HEK293 (cell line): ENCODE measurements at regions not wholly inside any gene's neighbourhood (a gene's known extent, or its start where the extent isn't known, plus 50 kb on each side); places are given as distances from the start of the nearest gene placed in this dataset.

Experiments used
- CTCF ChIA-PET: fragments of 350-600 bp; formaldehyde crosslinking; extraction: SDS; loops from one replicate; lab custom pipeline; 2021; ENCODE audit warnings: antibody characterized with exemption; lab: Yijun Ruan, JAX
- POLR2A ChIA-PET: fragments of 300-600 bp; formaldehyde crosslinking; extraction: SDS; loops from one replicate; lab custom pipeline; 2020; ENCODE audit warnings: antibody characterized with exemption, inconsistent platforms; lab: Yijun Ruan, JAX
- H3K27ac ChIP-seq: fragments of 200-500 bp; sonication (Bioruptor generic); 2 replicates; pipeline ENCODE4 v1.5.1; 2014; ENCODE audit warnings: low read depth, low read length, control low read depth, inconsistent platforms; ENCODE audit errors: extremely low read depth
- H3K36me3 ChIP-seq, 2 experiments: fragments of 200-500 bp in 1 of 2; sonication (Bioruptor generic) in 1 of 2; 1 replicate in 1 of 2; 2 replicates in 1 of 2; pipeline ENCODE4 v1.5.1; 2014 to 2017; ENCODE audit warnings: inconsistent platforms in 2 of 2, low read length in 2 of 2; ENCODE audit not compliant: control insufficient read depth in 2 of 2, insufficient read depth in 1 of 2
- H3K4me1 ChIP-seq: fragments of 200-500 bp; sonication (Bioruptor generic); 2 replicates; pipeline ENCODE4 v1.5.1; 2014; ENCODE audit warnings: mild to moderate bottlenecking, low read length, inconsistent platforms; ENCODE audit not compliant: control insufficient read depth, insufficient read depth
- H3K4me3 ChIP-seq: 2 replicates; pipeline ENCODE4 v1.5.1; 2011; ENCODE audit warnings: low read depth, mild to moderate bottlenecking, control low read depth, low read length, moderate library complexity
- H3K9me3 ChIP-seq: fragments of 200-500 bp; sonication (Bioruptor generic); 2 replicates; pipeline ENCODE4 v1.5.1; 2014; ENCODE audit warnings: low read depth, low read length, inconsistent platforms; ENCODE audit not compliant: control insufficient read depth, insufficient read depth
- REPIN1 ChIP-seq: fragments of 450-650 bp; formaldehyde crosslinking; IDR thresholded peaks from 2 replicates; pipeline ENCODE4 v1.5.1; 2017; ENCODE audit warnings: missing biosample characterization, missing genetic modification characterization, low read depth
- ZBTB1 ChIP-seq: fragments of 450-650 bp; formaldehyde crosslinking; IDR thresholded peaks from 2 replicates; pipeline ENCODE4 v1.5.1; 2016; ENCODE audit warnings: missing biosample characterization, missing genetic modification characterization
- ZFP37 ChIP-seq: fragments of 450-650 bp; formaldehyde crosslinking; IDR thresholded peaks from 2 replicates; pipeline ENCODE4 v1.5.1; 2016; ENCODE audit warnings: missing biosample characterization, missing genetic modification characterization
- ZNF121 ChIP-seq: fragments of 450-650 bp; formaldehyde crosslinking; IDR thresholded peaks from 2 replicates; pipeline ENCODE4 v1.5.1; 2016; ENCODE audit warnings: missing biosample characterization, missing genetic modification characterization
- ZNF157 ChIP-seq: fragments of 450-650 bp; formaldehyde crosslinking; IDR thresholded peaks from 2 replicates; pipeline ENCODE4 v1.5.1; 2016; ENCODE audit warnings: missing biosample characterization, missing genetic modification characterization
- ZNF184 ChIP-seq: fragments of 450-650 bp; IDR thresholded peaks from 2 replicates; pipeline ENCODE4 v1.5.1; 2018; ENCODE audit warnings: missing biosample characterization, mild to moderate bottlenecking, missing genetic modification characterization
- ZNF223 ChIP-seq: fragments of 450-650 bp; formaldehyde crosslinking; IDR thresholded peaks from 2 replicates; pipeline ENCODE4 v1.5.1; 2016; ENCODE audit warnings: missing biosample characterization, missing genetic modification characterization
- ZNF311 ChIP-seq: fragments of 450-650 bp; formaldehyde crosslinking; IDR thresholded peaks from 2 replicates; pipeline ENCODE4 v1.5.1; 2017; ENCODE audit warnings: missing biosample characterization, missing genetic modification characterization, borderline replicate concordance
- ZNF558 ChIP-seq: fragments of 450-650 bp; formaldehyde crosslinking; IDR thresholded peaks from 2 replicates; pipeline ENCODE4 v1.5.1; 2016; ENCODE audit warnings: missing biosample characterization, missing genetic modification characterization
- ZNF571 ChIP-seq: fragments of 450-650 bp; formaldehyde crosslinking; IDR thresholded peaks from 2 replicates; pipeline ENCODE4 v1.5.0; 2017; ENCODE audit warnings: missing biosample characterization, missing genetic modification characterization
- ZNF776 ChIP-seq: fragments of 450-650 bp; formaldehyde crosslinking; IDR thresholded peaks from 2 replicates; pipeline ENCODE4 v1.5.0; 2017; ENCODE audit warnings: missing biosample characterization, missing genetic modification characterization, borderline replicate concordance
- ZNF830 ChIP-seq: fragments of 450-650 bp; IDR thresholded peaks from 2 replicates; pipeline ENCODE4 v1.5.0; 2018; ENCODE audit warnings: missing biosample characterization, missing genetic modification characterization, low read depth, mild to moderate bottlenecking, moderate library complexity
- TF ChIP-seq, protein P1 (sequence below): fragments of 450-650 bp; formaldehyde crosslinking; conservative IDR thresholded peaks from 2 replicates; pipeline ENCODE4 v1.5.1; 2016; ENCODE audit warnings: low read depth, missing biosample characterization, missing genetic modification characterization
- TF ChIP-seq, protein P2 (sequence below): fragments of 450-650 bp; formaldehyde crosslinking; optimal IDR thresholded peaks from 2 replicates; pipeline ENCODE3; 2016; ENCODE audit warnings: missing biosample characterization, mild to moderate bottlenecking, missing genetic modification characterization
- TF ChIP-seq, protein P3 (sequence below): fragments of 450-650 bp; formaldehyde crosslinking; IDR thresholded peaks from 2 replicates; pipeline ENCODE4 v1.5.1; 2016; ENCODE audit warnings: missing biosample characterization, missing genetic modification characterization
- TF ChIP-seq, protein P4 (sequence below): fragments of 450-650 bp; formaldehyde crosslinking; IDR thresholded peaks from 2 replicates; pipeline ENCODE4 v1.5.1; 2016; ENCODE audit warnings: missing biosample characterization, missing genetic modification characterization
- TF ChIP-seq, protein P5 (sequence below): fragments of 450-650 bp; formaldehyde crosslinking; IDR thresholded peaks from 2 replicates; pipeline ENCODE4 v1.5.0; 2017; ENCODE audit warnings: missing biosample characterization, missing genetic modification characterization, borderline replicate concordance
- TF ChIP-seq, protein P6 (sequence below): fragments of 450-650 bp; formaldehyde crosslinking; IDR thresholded peaks from 2 replicates; pipeline ENCODE4 v1.5.1; 2016; ENCODE audit warnings: missing biosample characterization, missing genetic modification characterization
- TF ChIP-seq, protein P7 (sequence below): IDR thresholded peaks from 2 replicates; pipeline ENCODE4 v1.6.1; 2011; ENCODE audit warnings: mild to moderate bottlenecking, low read depth, low read length, borderline replicate concordance

DNA sequence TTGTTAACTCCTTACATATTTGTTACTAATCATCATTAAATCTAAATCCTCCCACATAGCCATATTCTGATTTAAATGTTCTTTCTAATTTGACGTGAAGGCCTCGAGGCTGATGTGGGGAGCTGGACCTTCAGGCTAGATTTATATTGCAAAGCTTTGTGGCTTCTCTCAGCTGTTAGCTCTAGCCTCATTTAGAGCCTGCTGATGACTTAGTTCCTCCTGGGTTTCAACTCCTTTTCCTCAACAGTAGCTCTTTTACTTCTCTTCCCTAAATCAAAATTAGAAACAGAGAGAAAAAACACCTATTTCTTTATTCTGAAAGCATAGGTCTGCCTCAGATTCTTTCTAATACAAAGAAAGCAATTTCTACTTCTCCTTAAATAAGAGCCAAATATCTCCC lies 477.5 kb upstream of the CCDC196 start (continued):
- TF ChIP-seq, protein P1, sequence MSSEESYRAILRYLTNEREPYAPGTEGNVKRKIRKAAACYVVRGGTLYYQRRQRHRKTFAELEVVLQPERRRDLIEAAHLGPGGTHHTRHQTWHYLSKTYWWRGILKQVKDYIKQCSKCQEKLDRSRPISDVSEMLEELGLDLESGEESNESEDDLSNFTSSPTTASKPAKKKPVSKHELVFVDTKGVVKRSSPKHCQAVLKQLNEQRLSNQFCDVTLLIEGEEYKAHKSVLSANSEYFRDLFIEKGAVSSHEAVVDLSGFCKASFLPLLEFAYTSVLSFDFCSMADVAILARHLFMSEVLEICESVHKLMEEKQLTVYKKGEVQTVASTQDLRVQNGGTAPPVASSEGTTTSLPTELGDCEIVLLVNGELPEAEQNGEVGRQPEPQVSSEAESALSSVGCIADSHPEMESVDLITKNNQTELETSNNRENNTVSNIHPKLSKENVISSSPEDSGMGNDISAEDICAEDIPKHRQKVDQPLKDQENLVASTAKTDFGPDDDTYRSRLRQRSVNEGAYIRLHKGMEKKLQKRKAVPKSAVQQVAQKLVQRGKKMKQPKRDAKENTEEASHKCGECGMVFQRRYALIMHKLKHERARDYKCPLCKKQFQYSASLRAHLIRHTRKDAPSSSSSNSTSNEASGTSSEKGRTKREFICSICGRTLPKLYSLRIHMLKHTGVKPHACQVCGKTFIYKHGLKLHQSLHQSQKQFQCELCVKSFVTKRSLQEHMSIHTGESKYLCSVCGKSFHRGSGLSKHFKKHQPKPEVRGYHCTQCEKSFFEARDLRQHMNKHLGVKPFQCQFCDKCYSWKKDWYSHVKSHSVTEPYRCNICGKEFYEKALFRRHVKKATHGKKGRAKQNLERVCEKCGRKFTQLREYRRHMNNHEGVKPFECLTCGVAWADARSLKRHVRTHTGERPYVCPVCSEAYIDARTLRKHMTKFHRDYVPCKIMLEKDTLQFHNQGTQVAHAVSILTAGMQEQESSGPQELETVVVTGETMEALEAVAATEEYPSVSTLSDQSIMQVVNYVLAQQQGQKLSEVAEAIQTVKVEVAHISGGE (tag by site-specific recombination) = no peak
- TF ChIP-seq ZFP37 (tag by site-specific recombination) (no peak), ZNF223 (no peak)
- TF ChIP-seq, protein P2, sequence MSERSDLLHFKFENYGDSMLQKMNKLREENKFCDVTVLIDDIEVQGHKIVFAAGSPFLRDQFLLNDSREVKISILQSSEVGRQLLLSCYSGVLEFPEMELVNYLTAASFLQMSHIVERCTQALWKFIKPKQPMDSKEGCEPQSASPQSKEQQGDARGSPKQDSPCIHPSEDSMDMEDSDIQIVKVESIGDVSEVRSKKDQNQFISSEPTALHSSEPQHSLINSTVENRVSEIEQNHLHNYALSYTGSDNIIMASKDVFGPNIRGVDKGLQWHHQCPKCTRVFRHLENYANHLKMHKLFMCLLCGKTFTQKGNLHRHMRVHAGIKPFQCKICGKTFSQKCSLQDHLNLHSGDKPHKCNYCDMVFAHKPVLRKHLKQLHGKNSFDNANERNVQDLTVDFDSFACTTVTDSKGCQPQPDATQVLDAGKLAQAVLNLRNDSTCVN (tag by site-specific recombination) = no peak

DNA sequence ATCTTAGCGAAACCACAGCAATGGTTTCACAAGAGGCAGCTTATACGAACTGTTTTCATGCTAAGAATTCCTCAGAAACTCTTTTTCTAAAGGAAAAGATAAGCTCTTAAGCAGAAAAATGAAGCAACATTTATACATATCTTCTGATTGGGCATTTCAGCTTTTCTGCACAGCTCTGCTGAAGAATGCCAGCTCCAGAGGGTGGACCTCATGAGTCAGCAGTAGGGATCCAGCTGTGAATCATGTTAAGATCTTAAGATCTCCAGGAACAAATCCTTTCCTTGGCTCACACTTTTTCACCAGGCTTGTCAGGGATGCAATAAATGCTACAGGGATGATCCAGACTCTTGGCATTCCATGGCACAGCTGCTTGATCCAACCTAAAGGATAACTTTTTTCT lies 477.1 kb upstream of the CCDC196 start:
- ChIA-PET POLR2A (no interaction called here), CTCF (interaction anchor here (0.7 kb wide), 1 partner anchor 50 kb away, joined by 3 read pairs; no protein-coding TSS in a partner anchor)
- no peaks in the 10 kb centered on the region for H3K4me1 ChIP-seq
- H3K27ac ChIP-seq = no peak overlapping the region
- H3K4me3 ChIP-seq = no peak overlapping the region
- TF ChIP-seq ZNF311 = no peak
- no peak for TF ChIP-seq ZNF571
- TF ChIP-seq ZNF157 (tag by site-specific recombination) = no peak
- no peak for TF ChIP-seq ZNF558 (tag by site-specific recombination)
- TF ChIP-seq, protein P3, sequence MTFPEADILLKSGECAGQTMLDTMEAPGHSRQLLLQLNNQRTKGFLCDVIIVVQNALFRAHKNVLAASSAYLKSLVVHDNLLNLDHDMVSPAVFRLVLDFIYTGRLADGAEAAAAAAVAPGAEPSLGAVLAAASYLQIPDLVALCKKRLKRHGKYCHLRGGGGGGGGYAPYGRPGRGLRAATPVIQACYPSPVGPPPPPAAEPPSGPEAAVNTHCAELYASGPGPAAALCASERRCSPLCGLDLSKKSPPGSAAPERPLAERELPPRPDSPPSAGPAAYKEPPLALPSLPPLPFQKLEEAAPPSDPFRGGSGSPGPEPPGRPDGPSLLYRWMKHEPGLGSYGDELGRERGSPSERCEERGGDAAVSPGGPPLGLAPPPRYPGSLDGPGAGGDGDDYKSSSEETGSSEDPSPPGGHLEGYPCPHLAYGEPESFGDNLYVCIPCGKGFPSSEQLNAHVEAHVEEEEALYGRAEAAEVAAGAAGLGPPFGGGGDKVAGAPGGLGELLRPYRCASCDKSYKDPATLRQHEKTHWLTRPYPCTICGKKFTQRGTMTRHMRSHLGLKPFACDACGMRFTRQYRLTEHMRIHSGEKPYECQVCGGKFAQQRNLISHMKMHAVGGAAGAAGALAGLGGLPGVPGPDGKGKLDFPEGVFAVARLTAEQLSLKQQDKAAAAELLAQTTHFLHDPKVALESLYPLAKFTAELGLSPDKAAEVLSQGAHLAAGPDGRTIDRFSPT (tag by site-specific recombination) = no peak
- TF ChIP-seq ZNF121 (tag by site-specific recombination) = no peak
- TF ChIP-seq, protein P4, sequence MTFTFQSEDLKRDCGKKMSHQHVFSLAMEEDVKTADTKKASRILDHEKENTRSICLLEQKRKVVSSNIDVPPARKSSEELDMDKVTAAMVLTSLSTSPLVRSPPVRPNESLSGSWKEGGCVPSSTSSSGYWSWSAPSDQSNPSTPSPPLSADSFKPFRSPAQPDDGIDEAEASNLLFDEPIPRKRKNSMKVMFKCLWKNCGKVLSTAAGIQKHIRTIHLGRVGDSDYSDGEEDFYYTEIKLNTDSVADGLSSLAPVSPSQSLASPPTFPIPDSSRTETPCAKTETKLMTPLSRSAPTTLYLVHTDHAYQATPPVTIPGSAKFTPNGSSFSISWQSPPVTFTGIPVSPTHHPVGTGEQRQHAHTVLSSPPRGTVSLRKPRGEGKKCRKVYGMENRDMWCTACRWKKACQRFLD = no peak
- TF ChIP-seq, protein P5, sequence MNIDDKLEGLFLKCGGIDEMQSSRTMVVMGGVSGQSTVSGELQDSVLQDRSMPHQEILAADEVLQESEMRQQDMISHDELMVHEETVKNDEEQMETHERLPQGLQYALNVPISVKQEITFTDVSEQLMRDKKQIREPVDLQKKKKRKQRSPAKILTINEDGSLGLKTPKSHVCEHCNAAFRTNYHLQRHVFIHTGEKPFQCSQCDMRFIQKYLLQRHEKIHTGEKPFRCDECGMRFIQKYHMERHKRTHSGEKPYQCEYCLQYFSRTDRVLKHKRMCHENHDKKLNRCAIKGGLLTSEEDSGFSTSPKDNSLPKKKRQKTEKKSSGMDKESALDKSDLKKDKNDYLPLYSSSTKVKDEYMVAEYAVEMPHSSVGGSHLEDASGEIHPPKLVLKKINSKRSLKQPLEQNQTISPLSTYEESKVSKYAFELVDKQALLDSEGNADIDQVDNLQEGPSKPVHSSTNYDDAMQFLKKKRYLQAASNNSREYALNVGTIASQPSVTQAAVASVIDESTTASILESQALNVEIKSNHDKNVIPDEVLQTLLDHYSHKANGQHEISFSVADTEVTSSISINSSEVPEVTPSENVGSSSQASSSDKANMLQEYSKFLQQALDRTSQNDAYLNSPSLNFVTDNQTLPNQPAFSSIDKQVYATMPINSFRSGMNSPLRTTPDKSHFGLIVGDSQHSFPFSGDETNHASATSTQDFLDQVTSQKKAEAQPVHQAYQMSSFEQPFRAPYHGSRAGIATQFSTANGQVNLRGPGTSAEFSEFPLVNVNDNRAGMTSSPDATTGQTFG (tag by site-specific recombination) = no peak
- TF ChIP-seq, protein P6, sequence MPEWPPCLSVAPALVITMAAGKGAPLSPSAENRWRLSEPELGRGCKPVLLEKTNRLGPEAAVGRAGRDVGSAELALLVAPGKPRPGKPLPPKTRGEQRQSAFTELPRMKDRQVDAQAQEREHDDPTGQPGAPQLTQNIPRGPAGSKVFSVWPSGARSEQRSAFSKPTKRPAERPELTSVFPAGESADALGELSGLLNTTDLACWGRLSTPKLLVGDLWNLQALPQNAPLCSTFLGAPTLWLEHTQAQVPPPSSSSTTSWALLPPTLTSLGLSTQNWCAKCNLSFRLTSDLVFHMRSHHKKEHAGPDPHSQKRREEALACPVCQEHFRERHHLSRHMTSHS = no peak
- TF ChIP-seq ZNF776 (tag by site-specific recombination) = no peak
- no peak for TF ChIP-seq ZNF830 (tag by site-specific recombination)
- TF ChIP-seq ZNF184 (tag by site-specific recombination) = no peak
- no peak for TF ChIP-seq REPIN1 (tag by site-specific recombination)
- TF ChIP-seq, protein P7, sequence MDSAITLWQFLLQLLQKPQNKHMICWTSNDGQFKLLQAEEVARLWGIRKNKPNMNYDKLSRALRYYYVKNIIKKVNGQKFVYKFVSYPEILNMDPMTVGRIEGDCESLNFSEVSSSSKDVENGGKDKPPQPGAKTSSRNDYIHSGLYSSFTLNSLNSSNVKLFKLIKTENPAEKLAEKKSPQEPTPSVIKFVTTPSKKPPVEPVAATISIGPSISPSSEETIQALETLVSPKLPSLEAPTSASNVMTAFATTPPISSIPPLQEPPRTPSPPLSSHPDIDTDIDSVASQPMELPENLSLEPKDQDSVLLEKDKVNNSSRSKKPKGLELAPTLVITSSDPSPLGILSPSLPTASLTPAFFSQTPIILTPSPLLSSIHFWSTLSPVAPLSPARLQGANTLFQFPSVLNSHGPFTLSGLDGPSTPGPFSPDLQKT = no peak
- no peak for TF ChIP-seq ZBTB1 (tag by site-specific recombination)
- H3K9me3 ChIP-seq = no peaks in the 10 kb centered on the region
- H3K36me3 ChIP-seq = no peaks in the 10 kb centered on the region
